ENCODE measurements at regions not wholly inside any gene's neighbourhood (a gene's known extent, or its start where the extent isn't known, plus 50 kb on each side); places are given as distances from the start of the nearest gene placed in this dataset.
"Not testable (repeated sequence)": the region's sequence is repeated elsewhere in the genome, so short reads cannot be mapped to it uniquely, and the experiment has no call there.

- H3K4ac ChIP-seq (ENCODE audit: low read depth, low read length): no peak overlapping the region
- H3K27me3 ChIP-seq (ENCODE audit: insufficient read depth, low read length): no peaks in the 10 kb centered on the region
- H2AK5ac ChIP-seq (ENCODE audit: low read length): no peak overlapping the region
- no peak overlapping the region for H3K4me2 ChIP-seq (ENCODE audit: low read length)
- H4K8ac ChIP-seq (ENCODE audit: low read depth, low read length): peak overlapping the region; percentile 35
- H2BK12ac ChIP-seq (ENCODE audit: low read length): peak overlapping the region; percentile 32
- H2BK120ac ChIP-seq (ENCODE audit: insufficient read depth, low read length, poor library complexity): no peak overlapping the region
- no peak overlapping the region for H3K27ac ChIP-seq (ENCODE audit: low read depth, low read length)
- no peak overlapping the region for H3K18ac ChIP-seq (ENCODE audit: low read length)
- no CpG with 5 or more reads among the region's 12 CpGs for WGBS (ENCODE audit: extremely low coverage, insufficient coverage, insufficient read length)
- H3K79me1 ChIP-seq (ENCODE audit: low read length): peaks cover 8% of the 10 kb centered on the region
- no peak overlapping the region for H3K23ac ChIP-seq (ENCODE audit: low read length)
- no peaks in the 10 kb centered on the region for H3K79me2 ChIP-seq (ENCODE audit: control insufficient read depth, insufficient read depth, low read length, poor library complexity)
- peaks cover 6% of the 10 kb centered on the region for H3K9me3 ChIP-seq (ENCODE audit: insufficient read depth, low read depth, low read length)
- no peak overlapping the region for H3K14ac ChIP-seq (ENCODE audit: low read length)
- H2AFZ ChIP-seq (ENCODE audit: insufficient read depth, low read length, poor library complexity): no peak overlapping the region
- H3K36me3 ChIP-seq (ENCODE audit: control insufficient read depth in 1 of 2, insufficient read depth in 2 of 2, low read length in 2 of 2): no peaks in the 10 kb centered on the region
- peak; percentile 83 to 94 for DNase-seq
- H2BK5ac ChIP-seq (ENCODE audit: low read depth, low read length, poor library complexity): no peak overlapping the region
- H4K91ac ChIP-seq (ENCODE audit: low read depth, low read length): no peak overlapping the region
- H4K12ac ChIP-seq (ENCODE audit: low read depth, low read length): no peak overlapping the region
- H3K9ac ChIP-seq (ENCODE audit: low read length): no peak overlapping the region
- H3K4me3 ChIP-seq (ENCODE audit: low read depth, low read length): no peak overlapping the region
- H3K4me1 ChIP-seq (ENCODE audit: control insufficient read depth in 1 of 2, insufficient read depth in 2 of 2, low read length in 2 of 2): peaks cover 3 to 7% of the 10 kb centered on the region in 2 experiments
Observed at GRCh38 chr9:764105-764524, 77.4 kb upstream of the DMRT1 start.

GRCh38 chr9:764986-765385 lies 76.5 kb upstream of the DMRT1 start:
- peak; percentile 40 to 67 for DNase-seq
- Histone ChIP-seq H3K79me1 (ENCODE audit: low read length) (peaks cover 5% of the 10 kb centered on the region), H3K27ac (ENCODE audit: low read depth, low read length) (no peak overlapping the region), H3K4me1 (ENCODE audit: control insufficient read depth in 1 of 2, insufficient read depth in 2 of 2, low read length in 2 of 2) (peaks cover 3 to 7% of the 10 kb centered on the region in 2 experiments), H2BK120ac (ENCODE audit: insufficient read depth, low read length, poor library complexity) (peak overlapping the region; percentile 14), H3K79me2 (ENCODE audit: control insufficient read depth, insufficient read depth, low read length, poor library complexity) (no peaks in the 10 kb centered on the region), H3K18ac (ENCODE audit: low read length) (no peak overlapping the region), H3K4me2 (ENCODE audit: low read length) (no peak overlapping the region), H4K12ac (ENCODE audit: low read depth, low read length) (no peak overlapping the region), H3K4me3 (ENCODE audit: low read depth, low read length) (no peak overlapping the region), H2AK5ac (ENCODE audit: low read length) (no peak overlapping the region), H3K4ac (ENCODE audit: low read depth, low read length) (no peak overlapping the region), H3K36me3 (ENCODE audit: control insufficient read depth in 1 of 2, insufficient read depth in 2 of 2, low read length in 2 of 2) (no peaks in the 10 kb centered on the region), H2BK12ac (ENCODE audit: low read length) (no peak overlapping the region), H2AFZ (ENCODE audit: insufficient read depth, low read length, poor library complexity) (no peak overlapping the region), H3K14ac (ENCODE audit: low read length) (no peak overlapping the region), H4K91ac (ENCODE audit: low read depth, low read length) (peak overlapping the region; percentile 24), H4K8ac (ENCODE audit: low read depth, low read length) (no peak overlapping the region), H3K27me3 (ENCODE audit: insufficient read depth, low read length) (no peaks in the 10 kb centered on the region), H3K23ac (ENCODE audit: low read length) (no peak overlapping the region), H3K9ac (ENCODE audit: low read length) (no peak overlapping the region), H3K9me3 (ENCODE audit: insufficient read depth, low read depth, low read length) (peaks cover 6% of the 10 kb centered on the region), H2BK5ac (ENCODE audit: low read depth, low read length, poor library complexity) (no peak overlapping the region)
- WGBS (ENCODE audit: extremely low coverage, insufficient coverage, insufficient read length): no CpG with 5 or more reads among the region's 2 CpGs

GRCh38 chr9:767061-767561 lies 74.4 kb upstream of the DMRT1 start:
- no CpG with 5 or more reads among the region's 9 CpGs for WGBS (ENCODE audit: extremely low coverage, insufficient coverage, insufficient read length)
- H3K79me2 ChIP-seq (ENCODE audit: control insufficient read depth, insufficient read depth, low read length, poor library complexity); H2AK5ac ChIP-seq (ENCODE audit: low read length); H3K79me1 ChIP-seq (ENCODE audit: low read length); H2BK120ac ChIP-seq (ENCODE audit: insufficient read depth, low read length, poor library complexity); H4K91ac ChIP-seq (ENCODE audit: low read depth, low read length); H4K12ac ChIP-seq (ENCODE audit: low read depth, low read length); H3K27ac ChIP-seq (ENCODE audit: low read depth, low read length); H2BK12ac ChIP-seq (ENCODE audit: low read length); H2BK5ac ChIP-seq (ENCODE audit: low read depth, low read length, poor library complexity); H3K18ac ChIP-seq (ENCODE audit: low read length); H3K4ac ChIP-seq (ENCODE audit: low read depth, low read length); H3K9me3 ChIP-seq (ENCODE audit: insufficient read depth, low read depth, low read length); H3K4me2 ChIP-seq (ENCODE audit: low read length); H4K8ac ChIP-seq (ENCODE audit: low read depth, low read length); H3K4me1 ChIP-seq (ENCODE audit: control insufficient read depth in 1 of 2, insufficient read depth in 2 of 2, low read length in 2 of 2); DNase-seq; H3K23ac ChIP-seq (ENCODE audit: low read length); H3K4me3 ChIP-seq (ENCODE audit: low read depth, low read length); H3K14ac ChIP-seq (ENCODE audit: low read length); H3K27me3 ChIP-seq (ENCODE audit: insufficient read depth, low read length); H3K36me3 ChIP-seq (ENCODE audit: control insufficient read depth in 1 of 2, insufficient read depth in 2 of 2, low read length in 2 of 2); H3K9ac ChIP-seq (ENCODE audit: low read length); H2AFZ ChIP-seq (ENCODE audit: insufficient read depth, low read length, poor library complexity): not testable (repeated sequence)

- Histone ChIP-seq H3K79me2 (ENCODE audit: control insufficient read depth, insufficient read depth, low read length, poor library complexity) (no peaks in the 10 kb centered on the region), H4K91ac (ENCODE audit: low read depth, low read length) (no peak overlapping the region), H2BK5ac (ENCODE audit: low read depth, low read length, poor library complexity) (no peak overlapping the region), H2BK120ac (ENCODE audit: insufficient read depth, low read length, poor library complexity) (no peak overlapping the region), H3K9ac (ENCODE audit: low read length) (no peak overlapping the region), H3K14ac (ENCODE audit: low read length) (no peak overlapping the region), H3K36me3 (ENCODE audit: control insufficient read depth in 1 of 2, insufficient read depth in 2 of 2, low read length in 2 of 2) (no peaks in the 10 kb centered on the region), H3K23ac (ENCODE audit: low read length) (no peak overlapping the region), H3K79me1 (ENCODE audit: low read length) (no peaks in the 10 kb centered on the region), H3K4me1 (ENCODE audit: control insufficient read depth in 1 of 2, insufficient read depth in 2 of 2, low read length in 2 of 2) (no peaks in the 10 kb centered on the region), H3K27me3 (ENCODE audit: insufficient read depth, low read length) (no peaks in the 10 kb centered on the region), H3K4me2 (ENCODE audit: low read length) (no peak overlapping the region), H3K9me3 (ENCODE audit: insufficient read depth, low read depth, low read length) (peaks cover 2% of the 10 kb centered on the region), H3K4me3 (ENCODE audit: low read depth, low read length) (no peak overlapping the region), H2AFZ (ENCODE audit: insufficient read depth, low read length, poor library complexity) (no peak overlapping the region), H3K18ac (ENCODE audit: low read length) (no peak overlapping the region), H3K27ac (ENCODE audit: low read depth, low read length) (no peak overlapping the region), H4K12ac (ENCODE audit: low read depth, low read length) (no peak overlapping the region), H2AK5ac (ENCODE audit: low read length) (no peak overlapping the region), H3K4ac (ENCODE audit: low read depth, low read length) (no peak overlapping the region), H2BK12ac (ENCODE audit: low read length) (no peak overlapping the region), H4K8ac (ENCODE audit: low read depth, low read length) (no peak overlapping the region)
- WGBS (ENCODE audit: extremely low coverage, insufficient coverage, insufficient read length): no CpG with 5 or more reads among the region's 2 CpGs
- no peak for DNase-seq
Observed at GRCh38 chr9:776086-776485, 65.4 kb upstream of the DMRT1 start.

All from trophoblast cell (in vitro differentiated cells and primary cell).